Fibroblast of peridontal ligament (primary cell): ENCODE measurements at regions not wholly inside any gene's neighbourhood (a gene's known extent, or its start where the extent isn't known, plus 50 kb on each side); places are given as distances from the start of the nearest gene placed in this dataset.
"Not testable (repeated sequence)": the region's sequence is repeated elsewhere in the genome, so short reads cannot be mapped to it uniquely, and the experiment has no call there.

Source experiments
- DNase-seq: peaks from one replicate; pipeline ENCODE4 v3.0.0-alpha.2; 2010; ENCODE audit errors: extremely low read depth

- DNase-seq = no peak
Observed at GRCh38 chr2:84373391-84373790, 85.7 kb downstream of the SUCLG1 start.

- no peak for DNase-seq
Observed at GRCh38 chr2:84362541-84362940, 96.5 kb downstream of the SUCLG1 start.

GRCh38 chr2:84338069-84338468 lies 121.0 kb downstream of the SUCLG1 start:
- peak; percentile 92 for DNase-seq

GRCh38 chr2:84327645-84328249 lies 131.3 kb downstream of the SUCLG1 start:
- DNase-seq = no peak

- no peak for DNase-seq
Observed at GRCh38 chr2:84326831-84327432, 132.1 kb downstream of the SUCLG1 start.

- no peak for DNase-seq
Observed at GRCh38 chr2:84323890-84324289, 135.2 kb downstream of the SUCLG1 start.

- DNase-seq = no peak
Observed at GRCh38 chr2:84320940-84321339, 138.1 kb downstream of the SUCLG1 start.

- DNase-seq = no peak
Observed at GRCh38 chr2:84319581-84319980, 139.5 kb downstream of the SUCLG1 start.

- DNase-seq = no peak
Observed at GRCh38 chr2:84317135-84317534, 141.9 kb downstream of the SUCLG1 start.

GRCh38 chr2:84314901-84315330 lies 144.2 kb downstream of the SUCLG1 start:
- peak; percentile 76 for DNase-seq

- DNase-seq = no peak
Observed at GRCh38 chr2:84314250-84314649, 144.8 kb downstream of the SUCLG1 start.

GRCh38 chr2:84309281-84309680 lies 149.8 kb downstream of the SUCLG1 start:
- DNase-seq = no peak

- DNase-seq = no peak
Observed at GRCh38 chr2:84306361-84306760, 152.7 kb downstream of the SUCLG1 start.

- DNase-seq = peak; percentile 44
Observed at GRCh38 chr2:84302513-84303412, 156.3 kb downstream of the SUCLG1 start.

- no peak for DNase-seq
Observed at GRCh38 chr2:84301717-84302116, 157.4 kb downstream of the SUCLG1 start.

- no peak for DNase-seq
Observed at GRCh38 chr2:84300696-84301029, 158.4 kb downstream of the SUCLG1 start.

GRCh38 chr2:84300001-84300695 lies 158.9 kb downstream of the SUCLG1 start:
- DNase-seq = not testable (repeated sequence)

GRCh38 chr2:84299211-84299775 lies 159.8 kb downstream of the SUCLG1 start:
- DNase-seq = no peak

GRCh38 chr2:84297155-84297554 lies 161.9 kb downstream of the SUCLG1 start:
- DNase-seq = no peak

GRCh38 chr2:84293791-84294380 lies 165.2 kb downstream of the SUCLG1 start:
- no peak for DNase-seq

GRCh38 chr2:84292545-84292944 lies 166.5 kb downstream of the SUCLG1 start:
- no peak for DNase-seq

GRCh38 chr2:84290537-84290936 lies 168.5 kb downstream of the SUCLG1 start:
- no peak for DNase-seq
